Liver (tissue), 8 donors: ENCODE measurements at regions not wholly inside any gene's neighbourhood (a gene's known extent, or its start where the extent isn't known, plus 50 kb on each side); places are given as distances from the start of the nearest gene placed in this dataset.

Experiments used
- DNase-seq: peaks from one replicate; pipeline ENCODE4 v3.0.0-alpha.2; 2017; ENCODE audit warnings: low spot score
- H3K27ac ChIP-seq, 2 donors: one replicate each; pipeline ENCODE4 v1.7.0; 2013; ENCODE audit warnings: inconsistent platforms in 2 of 2, low read length in 2 of 2, control low read depth in 1 of 2, low read depth in 1 of 2, mild to moderate bottlenecking in 1 of 2
- H3K27me3 ChIP-seq, 4 donors: one replicate each; pipeline versions ENCODE4 v1.6.1 to v1.7.0; 2013; ENCODE audit warnings: low read length in 3 of 4, inconsistent platforms in 1 of 4, mild to moderate bottlenecking in 1 of 4, moderate library complexity in 1 of 4; ENCODE audit not compliant: control insufficient read depth in 4 of 4, insufficient read depth in 4 of 4
- H3K36me3 ChIP-seq, 4 donors: one replicate each; pipeline versions ENCODE4 v1.6.1 to v1.7.0; 2013; ENCODE audit warnings: low read length in 3 of 4, mild to moderate bottlenecking in 3 of 4, low read depth in 1 of 4, moderate library complexity in 1 of 4; ENCODE audit not compliant: control insufficient read depth in 4 of 4, insufficient read depth in 3 of 4
- H3K4me1 ChIP-seq, 4 donors: one replicate each; pipeline versions ENCODE4 v1.6.1 to v1.7.0; 2013; ENCODE audit warnings: low read length in 3 of 4, mild to moderate bottlenecking in 3 of 4, moderate library complexity in 1 of 4; ENCODE audit not compliant: control insufficient read depth in 4 of 4, insufficient read depth in 4 of 4
- H3K4me3 ChIP-seq, 3 donors: one replicate each; pipeline versions ENCODE4 v1.6.1 to v1.7.0; 2013; ENCODE audit warnings: low read length in 3 of 3, control low read depth in 1 of 3, low read depth in 1 of 3, mild to moderate bottlenecking in 1 of 3
- H3K9ac ChIP-seq, 2 donors: one replicate each; pipeline ENCODE4 v1.7.0; 2013; ENCODE audit warnings: low read length in 2 of 2, mild to moderate bottlenecking in 2 of 2, moderate library complexity in 2 of 2, control low read depth in 1 of 2, low read depth in 1 of 2
- H3K9me3 ChIP-seq, 4 donors: one replicate each; pipeline versions ENCODE4 v1.6.1 to v1.7.0; 2013; ENCODE audit warnings: low read length in 3 of 4; ENCODE audit not compliant: control insufficient read depth in 4 of 4
- CTCF ChIP-seq: fragments of 150-350 bp; IDR thresholded peaks from 2 replicates; pipeline ENCODE4 v1.5.1; 2017; ENCODE audit warnings: improper control_type of control experiment, low read depth, low read length; ENCODE audit not compliant: missing input control
- EGR1 ChIP-seq, 2 donors: IDR thresholded peaks; 2 replicates each; pipeline ENCODE4 v1.6.1; 2016 to 2018; ENCODE audit warnings: antibody characterized with exemption in 2 of 2, low read depth in 2 of 2
- FOXA1 ChIP-seq: IDR thresholded peaks from 2 replicates; pipeline ENCODE4 v1.6.1; 2016; ENCODE audit warnings: antibody characterized with exemption
- FOXA2 ChIP-seq: IDR thresholded peaks from 2 replicates; pipeline ENCODE4 v1.6.1; 2016; ENCODE audit warnings: antibody characterized with exemption
- GABPA ChIP-seq, 2 donors: IDR thresholded peaks in 1 of 2; conservative IDR thresholded peaks in 1 of 2; 2 replicates each; pipeline ENCODE4 v1.6.1; 2016; ENCODE audit warnings: antibody characterized with exemption in 2 of 2, mild to moderate bottlenecking in 1 of 2, moderate library complexity in 1 of 2
- HNF4A ChIP-seq, 2 donors: conservative IDR thresholded peaks; 2 replicates each; pipeline ENCODE4 v1.6.1; 2016; ENCODE audit warnings: antibody characterized with exemption in 2 of 2, mild to moderate bottlenecking in 2 of 2
- HNF4G ChIP-seq: IDR thresholded peaks from 2 replicates; pipeline ENCODE4 v1.6.1; 2016; ENCODE audit warnings: antibody characterized with exemption
- JUND ChIP-seq, 2 donors: IDR thresholded peaks; 2 replicates each; pipeline ENCODE4 v1.6.1; 2016; ENCODE audit warnings: antibody characterized with exemption in 2 of 2
- NR2F2 ChIP-seq: IDR thresholded peaks from 2 replicates; pipeline ENCODE4 v1.6.1; 2016; ENCODE audit warnings: antibody characterized with exemption
- RAD21 ChIP-seq, 2 donors: IDR thresholded peaks; 2 replicates each; pipeline ENCODE4 v1.6.1; 2016; ENCODE audit warnings: antibody characterized with exemption in 2 of 2, mild to moderate bottlenecking in 2 of 2
- RXRA ChIP-seq, 2 donors: IDR thresholded peaks; 2 replicates each; pipeline ENCODE4 v1.6.1; 2017 to 2018; ENCODE audit warnings: antibody characterized with exemption in 2 of 2, mild to moderate bottlenecking in 1 of 2
- SP1 ChIP-seq: IDR thresholded peaks from 2 replicates; pipeline ENCODE4 v1.6.1; 2018; ENCODE audit warnings: antibody characterized with exemption, mild to moderate bottlenecking
- TAF1 ChIP-seq: conservative IDR thresholded peaks from 2 replicates; pipeline ENCODE4 v1.6.1; 2016; ENCODE audit warnings: antibody characterized with exemption, mild to moderate bottlenecking
- YY1 ChIP-seq: IDR thresholded peaks from 2 replicates; pipeline ENCODE4 v1.6.1; 2016; ENCODE audit warnings: antibody characterized with exemption, mild to moderate bottlenecking
- ZBTB33 ChIP-seq: IDR thresholded peaks from 2 replicates; pipeline ENCODE4 v1.6.1; 2016; ENCODE audit warnings: antibody characterized with exemption
- WGBS: extraction: QIAGEN DNeasy Blood & Tissue Kit; methylation state at CpG from one replicate; pipeline ENCODE4 v1.1.7; 2013; 5-methylcytosine and 5-hydroxymethylcytosine counted together
- TF ChIP-seq, protein P1 (sequence below): IDR thresholded peaks from 2 replicates; pipeline ENCODE4 v1.6.1; 2016; ENCODE audit warnings: antibody characterized with exemption
- TF ChIP-seq, protein P2 (sequence below): IDR thresholded peaks from 2 replicates; pipeline ENCODE4 v1.6.1; 2016; ENCODE audit warnings: antibody characterized with exemption
- donor health status: healthy.
- donor health status: healthy.
- donor health status: healthy.
- donor health status: healthy.
- donor health status: healthy.

DNA sequence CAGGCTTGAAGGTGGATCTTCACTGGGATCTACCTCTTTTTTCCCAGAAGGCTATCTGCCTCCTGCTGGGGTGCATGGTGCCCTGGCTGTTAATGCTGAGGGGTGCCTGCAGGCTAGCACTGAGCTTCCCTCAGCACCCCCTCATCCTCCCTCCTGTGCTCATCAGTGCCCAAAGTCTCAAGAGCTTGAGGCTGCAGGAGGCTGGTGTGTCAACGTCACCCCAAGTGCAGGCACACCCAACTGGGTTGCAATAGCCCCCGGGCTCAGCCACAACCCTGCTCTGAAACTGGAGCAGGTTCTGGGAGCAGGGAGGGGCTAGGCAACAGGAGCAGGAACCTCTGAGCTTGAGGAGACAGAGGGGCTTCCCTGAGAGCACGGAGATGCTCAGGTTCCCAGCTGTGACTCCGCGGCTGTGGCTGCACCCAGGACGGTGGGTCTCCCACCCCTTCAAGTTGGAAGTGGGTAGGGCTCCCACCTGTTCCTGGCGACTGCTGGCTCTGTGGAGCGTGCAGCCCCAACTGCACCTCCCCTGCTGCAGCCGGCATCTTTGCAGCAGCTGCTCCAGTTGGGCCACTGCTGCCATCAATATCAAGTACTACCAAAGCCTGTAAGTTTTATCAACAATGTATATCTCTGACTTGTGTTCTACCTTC is 1266.6 kb upstream of the C9orf72 start:
- H3K36me3 ChIP-seq = no peaks in the 10 kb centered on the region
- peaks cover 3 to 11% (median 8%) of the 10 kb centered on the region in 4 donors for H3K9me3 ChIP-seq
- no peak for TF ChIP-seq ZBTB33
- TF ChIP-seq RXRA (IDR thresholded peaks at IDR 0.05) = no peak
- no peak for TF ChIP-seq FOXA1
- TF ChIP-seq, protein P1, sequence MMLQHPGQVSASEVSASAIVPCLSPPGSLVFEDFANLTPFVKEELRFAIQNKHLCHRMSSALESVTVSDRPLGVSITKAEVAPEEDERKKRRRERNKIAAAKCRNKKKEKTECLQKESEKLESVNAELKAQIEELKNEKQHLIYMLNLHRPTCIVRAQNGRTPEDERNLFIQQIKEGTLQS = no peak
- no peak for DNase-seq
- H3K4me1 ChIP-seq = no peaks in the 10 kb centered on the region
- no peak overlapping the region for H3K27ac ChIP-seq
- WGBS = 87% methylated on average over 9 of the region's 9 CpGs
- no peak overlapping the region for H3K4me3 ChIP-seq
- H3K9ac ChIP-seq = no peak overlapping the region
- H3K27me3 ChIP-seq = peaks cover 0 to 3% (median 0%) of the 10 kb centered on the region in 4 donors

DNA sequence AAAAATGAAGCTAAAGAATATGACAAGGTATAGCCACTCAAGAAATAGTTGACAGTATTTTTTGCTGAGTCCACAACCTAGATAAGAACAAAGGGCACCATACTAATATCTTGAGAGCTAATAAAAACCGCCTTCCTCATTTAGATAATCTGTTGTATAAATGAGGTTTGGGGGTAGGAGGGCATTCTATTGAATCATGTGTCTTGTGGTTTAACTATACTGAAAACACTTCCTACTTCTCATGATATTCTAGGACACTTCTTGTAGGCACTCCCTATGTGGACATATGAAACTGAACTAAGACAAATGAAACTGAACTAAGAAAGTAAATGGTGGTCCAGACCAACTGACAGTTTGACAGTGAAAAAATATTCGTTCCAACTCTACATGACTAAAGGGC is 1268.5 kb upstream of the C9orf72 start:
- no peak overlapping the region for H3K9ac ChIP-seq
- H3K4me1 ChIP-seq = no peaks in the 10 kb centered on the region
- 64% methylated on average over 2 of the region's 2 CpGs for WGBS
- H3K36me3 ChIP-seq = no peaks in the 10 kb centered on the region
- no peak overlapping the region for H3K4me3 ChIP-seq
- no peak overlapping the region for H3K27ac ChIP-seq
- DNase-seq = no peak
- TF ChIP-seq CTCF = no peak
- no peak for TF ChIP-seq HNF4A (conservative IDR thresholded peaks at IDR 0.05)
- TF ChIP-seq YY1 = no peak
- TF ChIP-seq, protein P1 = no peak
- TF ChIP-seq RAD21 (IDR thresholded peaks at IDR 0.05) = no peak
- no peak for TF ChIP-seq GABPA (IDR thresholded peaks at IDR 0.05 in 1 of 2, conservative IDR thresholded peaks at IDR 0.05 in 1 of 2)
- no peak for TF ChIP-seq NR2F2
- TF ChIP-seq RXRA (IDR thresholded peaks at IDR 0.05) = no peak
- H3K9me3 ChIP-seq = peaks cover 3 to 11% (median 8%) of the 10 kb centered on the region in 4 donors
- H3K27me3 ChIP-seq = peaks cover 0 to 3% (median 0%) of the 10 kb centered on the region in 4 donors

DNA sequence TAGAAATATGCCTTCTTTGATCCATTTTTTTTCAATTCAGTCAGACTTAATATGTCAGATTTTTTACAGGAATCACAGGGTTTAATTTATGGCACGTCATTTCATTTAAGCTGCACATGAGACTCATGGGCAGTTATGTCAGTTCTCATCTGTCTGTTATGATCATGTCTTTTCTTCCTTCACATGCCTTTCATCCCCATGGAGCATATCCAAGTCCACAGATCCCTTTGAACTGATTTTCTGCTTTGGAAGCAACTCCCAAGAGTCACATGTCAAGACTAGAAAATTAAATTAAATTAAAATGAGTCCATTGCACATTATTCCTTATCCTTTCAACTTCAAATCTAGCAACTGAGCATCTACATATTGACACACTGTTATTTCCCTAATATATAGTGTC is 1274.0 kb upstream of the C9orf72 start:
- DNase-seq = no peak
- Histone ChIP-seq H3K27ac (no peak overlapping the region), H3K4me3 (no peak overlapping the region), H3K36me3 (no peaks in the 10 kb centered on the region), H3K27me3 (no peaks in the 10 kb centered on the region), H3K4me1 (no peaks in the 10 kb centered on the region), H3K9ac (no peak overlapping the region), H3K9me3 (no peaks in the 10 kb centered on the region)
- 83% methylated on average over 1 of the region's 1 CpG for WGBS
- no peak for TF ChIP-seq NR2F2
- TF ChIP-seq, protein P2, sequence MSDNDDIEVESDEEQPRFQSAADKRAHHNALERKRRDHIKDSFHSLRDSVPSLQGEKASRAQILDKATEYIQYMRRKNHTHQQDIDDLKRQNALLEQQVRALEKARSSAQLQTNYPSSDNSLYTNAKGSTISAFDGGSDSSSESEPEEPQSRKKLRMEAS = no peak
- no peak for TF ChIP-seq RXRA (IDR thresholded peaks at IDR 0.05)
- TF ChIP-seq FOXA2 = no peak
- no peak for TF ChIP-seq SP1
- TF ChIP-seq, protein P1 = no peak
- no peak for TF ChIP-seq HNF4A (conservative IDR thresholded peaks at IDR 0.05)
- no peak for TF ChIP-seq YY1
- TF ChIP-seq EGR1 (IDR thresholded peaks at IDR 0.05; ENCODE audit: low read depth in 2 of 2) = no peak
- TF ChIP-seq HNF4G = no peak
- TF ChIP-seq CTCF = no peak
- no peak for TF ChIP-seq JUND (IDR thresholded peaks at IDR 0.05)
- no peak for TF ChIP-seq ZBTB33
- TF ChIP-seq RAD21 (IDR thresholded peaks at IDR 0.05) = no peak
- no peak for TF ChIP-seq FOXA1
- TF ChIP-seq TAF1 = no peak
